DOHH2 (cell line): ENCODE measurements at regions not wholly inside any gene's neighbourhood (a gene's known extent, or its start where the extent isn't known, plus 50 kb on each side); places are given as distances from the start of the nearest gene placed in this dataset.

Source experiments
- H3F3A ChIP-seq: fragments of 200-600 bp; sonication (generic), shearing (Covaris generic); 2 replicates; pipeline ENCODE4 v1.6.0; 2016; ENCODE audit warnings: antibody characterized with exemption, mild to moderate bottlenecking; ENCODE audit not compliant: control insufficient read depth, insufficient read depth
- H3K27ac ChIP-seq: fragments of 200-600 bp; sonication (generic); 2 replicates; pipeline ENCODE4 v1.5.1; 2014; ENCODE audit warnings: low read depth, mild to moderate bottlenecking, low read length, moderate library complexity
- H3K27me3 ChIP-seq: fragments of 200-600 bp; sonication (generic); 2 replicates; pipeline ENCODE4 v1.6.1; 2014; ENCODE audit warnings: mild to moderate bottlenecking, low read length, mixed read lengths; ENCODE audit not compliant: control insufficient read depth
- H3K36me3 ChIP-seq: fragments of 200-600 bp; sonication (generic); 2 replicates; pipeline ENCODE4 v1.6.1; 2014; ENCODE audit warnings: mild to moderate bottlenecking, low read length, moderate library complexity, mixed read lengths; ENCODE audit not compliant: control insufficient read depth
- H3K4me1 ChIP-seq: fragments of 200-600 bp; sonication (generic); 2 replicates; pipeline ENCODE4 v1.6.1; 2014; ENCODE audit warnings: mild to moderate bottlenecking, low read length, mixed read lengths; ENCODE audit not compliant: control insufficient read depth
- H3K4me2 ChIP-seq: fragments of 200-600 bp; sonication (generic); 2 replicates; pipeline ENCODE4 v1.6.0; 2014; ENCODE audit warnings: mild to moderate bottlenecking, low read length, moderate library complexity
- H3K4me3 ChIP-seq: fragments of 200-600 bp; sonication (generic); 2 replicates; pipeline ENCODE4 v1.5.1; 2014; ENCODE audit warnings: mild to moderate bottlenecking, low read length, mixed read lengths
- H3K79me2 ChIP-seq: fragments of 200-600 bp; sonication (generic); 2 replicates; pipeline ENCODE4 v1.6.1; 2014; ENCODE audit warnings: mild to moderate bottlenecking, low read length, mixed read lengths; ENCODE audit not compliant: control insufficient read depth
- H3K9me2 ChIP-seq: fragments of 200-600 bp; sonication (generic); replicated peaks from 2 replicates; pipeline ENCODE4 v1.6.1; 2014; ENCODE audit warnings: mild to moderate bottlenecking, low read length, mixed read lengths; ENCODE audit not compliant: control insufficient read depth
- H3K9me3 ChIP-seq: fragments of 200-600 bp; sonication (generic); 2 replicates; pipeline ENCODE4 v1.6.1; 2014; ENCODE audit warnings: antibody characterized with exemption, low read length, mixed read lengths; ENCODE audit not compliant: control insufficient read depth, insufficient read depth
- H4K20me1 ChIP-seq: fragments of 200-600 bp; sonication (generic); 2 replicates; pipeline ENCODE4 v1.6.0; 2014; ENCODE audit warnings: low read depth, mild to moderate bottlenecking, antibody characterized with exemption, low read length, moderate library complexity; ENCODE audit not compliant: control insufficient read depth, insufficient read depth
- CTCF ChIP-seq: fragments of 200-600 bp; sonication (generic); IDR thresholded peaks from one replicate; pipeline ENCODE4 v1.5.1; 2014; ENCODE audit warnings: antibody characterized with exemption, mild to moderate bottlenecking, low read depth, low read length; ENCODE audit not compliant: poor library complexity, severe bottlenecking
- EZH2phosphoT487 ChIP-seq: fragments of 200-600 bp; sonication (generic); IDR thresholded peaks from 2 replicates; pipeline ENCODE4 v1.6.1; 2017; ENCODE audit warnings: borderline replicate concordance, mild to moderate bottlenecking, antibody characterized with exemption, low read length, moderate library complexity, mixed read lengths

GRCh38 chr20:11447371-11448100, 470.2 kb upstream of the BTBD3 start:
- Histone ChIP-seq H3K9me2 (no peaks in the 10 kb centered on the region), H3K27me3 (no peaks in the 10 kb centered on the region), H3K36me3 (no peaks in the 10 kb centered on the region), H3K9me3 (no peaks in the 10 kb centered on the region), H3K27ac (no peak overlapping the region), H3K4me3 (no peak overlapping the region), H3K4me2 (no peak overlapping the region), H3K79me2 (no peaks in the 10 kb centered on the region), H3K4me1 (no peaks in the 10 kb centered on the region), H4K20me1 (no peaks in the 10 kb centered on the region), H3F3A (no peaks in the 10 kb centered on the region)
- TF ChIP-seq EZH2phosphoT487 = no peak
- no peak for TF ChIP-seq CTCF

- H3K79me2 ChIP-seq = no peaks in the 10 kb centered on the region
- H3K36me3 ChIP-seq = no peaks in the 10 kb centered on the region
- H3K27me3 ChIP-seq = no peaks in the 10 kb centered on the region
- no peaks in the 10 kb centered on the region for H4K20me1 ChIP-seq
- no peaks in the 10 kb centered on the region for H3K9me3 ChIP-seq
- H3K27ac ChIP-seq = no peak overlapping the region
- H3K4me1 ChIP-seq = no peaks in the 10 kb centered on the region
- TF ChIP-seq EZH2phosphoT487 (no peak), CTCF (no peak)
- H3F3A ChIP-seq = no peaks in the 10 kb centered on the region
- H3K4me3 ChIP-seq = no peak overlapping the region
- H3K9me2 ChIP-seq = no peaks in the 10 kb centered on the region
- no peak overlapping the region for H3K4me2 ChIP-seq
Observed at GRCh38 chr20:11448554-11448953, 469.1 kb upstream of the BTBD3 start.

DNA sequence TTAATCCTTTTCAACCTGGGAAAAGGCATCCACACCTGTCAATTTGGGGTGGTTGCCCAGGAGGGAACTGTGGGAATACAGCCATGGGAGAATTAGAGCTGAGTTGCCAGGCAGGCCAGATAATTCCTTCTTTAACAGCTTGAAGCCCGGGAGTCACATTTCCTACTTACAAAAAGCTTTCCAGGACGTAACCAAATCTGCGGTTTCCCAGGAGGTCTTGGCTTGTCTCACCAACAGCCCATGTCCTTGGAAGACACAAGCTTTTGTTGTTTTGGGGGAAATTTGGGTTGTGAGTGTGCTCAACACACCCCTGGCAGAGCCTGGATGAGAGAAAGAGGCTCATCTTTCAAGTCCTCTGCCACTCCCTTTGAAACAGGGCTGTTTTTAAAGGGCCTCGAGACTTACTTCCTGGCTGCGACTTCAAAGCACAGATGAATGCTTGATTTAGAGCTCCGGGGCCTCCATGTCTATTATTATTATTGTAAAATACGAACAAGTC, 465.9 kb upstream of the BTBD3 start:
- H3K4me1 ChIP-seq = no peaks in the 10 kb centered on the region
- no peaks in the 10 kb centered on the region for H4K20me1 ChIP-seq
- H3K79me2 ChIP-seq = no peaks in the 10 kb centered on the region
- H3K4me2 ChIP-seq = no peak overlapping the region
- no peaks in the 10 kb centered on the region for H3K27me3 ChIP-seq
- no peaks in the 10 kb centered on the region for H3K9me2 ChIP-seq
- TF ChIP-seq CTCF = no peak
- TF ChIP-seq EZH2phosphoT487 = no peak
- H3F3A ChIP-seq = no peaks in the 10 kb centered on the region
- no peak overlapping the region for H3K27ac ChIP-seq
- no peaks in the 10 kb centered on the region for H3K36me3 ChIP-seq
- H3K4me3 ChIP-seq = no peak overlapping the region
- no peaks in the 10 kb centered on the region for H3K9me3 ChIP-seq
